B cell (primary cell): ENCODE measurements at regions not wholly inside any gene's neighbourhood (a gene's known extent, or its start where the extent isn't known, plus 50 kb on each side); places are given as distances from the start of the nearest gene placed in this dataset.

ENCODE experiments used
- ATAC-seq: fragments of 200-7000 bp; cut with Tn5 transposase; one replicate; pipeline ENCODE4 v1.10.0; 2021; ENCODE audit warnings: low read depth, mild to moderate bottlenecking, moderate number of reproducible peaks, moderate library complexity
- CTCF ChIA-PET: fragments of 350-600 bp; sonication (Branson Sonifier 250); formaldehyde crosslinking; loops from one replicate; lab custom pipeline; 2021; ENCODE audit warnings: antibody characterized with exemption, inconsistent platforms; lab: Charles Lee
- POLR2A ChIA-PET: fragments of 350-600 bp; sonication (Branson Sonifier 250); formaldehyde crosslinking; loops from one replicate; lab custom pipeline; 2021; ENCODE audit warnings: antibody characterized with exemption; lab: Charles Lee
- DNase-seq: peaks from one replicate; pipeline ENCODE4 v3.0.0; 2013
- H2AFZ ChIP-seq: 2 replicates; pipeline ENCODE4 v1.6.1; 2012; ENCODE audit warnings: mild to moderate bottlenecking, low read depth, low read length; ENCODE audit not compliant: insufficient read depth, poor library complexity, severe bottlenecking
- H3K27ac ChIP-seq, 2 donors: 1 replicate in 1 of 2; 2 replicates in 1 of 2; pipeline ENCODE4 v1.5.1; 2012 to 2013; ENCODE audit warnings: low read length in 2 of 2, mild to moderate bottlenecking in 2 of 2, moderate library complexity in 1 of 2
- H3K27me3 ChIP-seq, 4 experiments: fragments of 200-600 bp in 1 of 4; sonication (generic) in 1 of 4; replicated peaks in 1 of 4; 1 replicate in 2 of 4; 2 replicates in 2 of 4; pipeline versions ENCODE4 v1.6.1 to v1.7.0; 2013 to 2016; ENCODE audit warnings: low read length in 3 of 4, mild to moderate bottlenecking in 2 of 4, mixed read lengths in 1 of 4, moderate library complexity in 1 of 4; ENCODE audit not compliant: insufficient read depth in 4 of 4, control insufficient read depth in 3 of 4; ENCODE audit errors: control extremely low read depth in 1 of 4
- H3K36me3 ChIP-seq, 2 experiments: replicated peaks in 1 of 2; 1 replicate in 1 of 2; 2 replicates in 1 of 2; pipeline versions ENCODE4 v1.6.1 to v1.7.1; 2013; ENCODE audit warnings: low read length in 1 of 2; ENCODE audit not compliant: insufficient read depth in 2 of 2, control insufficient read depth in 1 of 2; ENCODE audit errors: control extremely low read depth in 1 of 2, extremely low read depth in 1 of 2
- H3K4me1 ChIP-seq, 2 donors: fragments of 200-600 bp in 1 of 2; sonication (generic) in 1 of 2; 1 replicate in 1 of 2; 2 replicates in 1 of 2; pipeline versions ENCODE4 v1.5.1 to v1.6.1; 2013 to 2017; ENCODE audit warnings: low read length in 2 of 2; ENCODE audit not compliant: control insufficient read depth in 2 of 2, insufficient read depth in 2 of 2
- H3K4me2 ChIP-seq: replicated peaks from 2 replicates; pipeline ENCODE3; 2012; ENCODE audit warnings: mild to moderate bottlenecking, low read depth, low read length; ENCODE audit not compliant: poor library complexity, severe bottlenecking
- H3K4me3 ChIP-seq, 5 experiments: fragments of 200-600 bp in 1 of 5; sonication (generic) in 1 of 5; 1 replicate in 3 of 5; 2 replicates in 2 of 5; pipeline versions ENCODE4 v1.5.1 to v1.7.0; 2011 to 2016; ENCODE audit warnings: low read length in 4 of 5, mild to moderate bottlenecking in 4 of 5, low read depth in 2 of 5, control low read depth in 1 of 5, moderate library complexity in 1 of 5; ENCODE audit not compliant: insufficient read depth in 1 of 5; ENCODE audit errors: control extremely low read depth in 1 of 5, extremely low read depth in 1 of 5
- H3K79me2 ChIP-seq: fragments of 200-600 bp; sonication (generic); one replicate; pipeline ENCODE4 v1.6.0; 2016; ENCODE audit warnings: low read length; ENCODE audit not compliant: control insufficient read depth, insufficient read depth
- H3K9ac ChIP-seq: fragments of 200-600 bp; sonication (generic); 2 replicates; pipeline ENCODE4 v1.6.1; 2017; ENCODE audit warnings: mild to moderate bottlenecking, low read length, moderate library complexity
- H3K9me3 ChIP-seq, 3 donors: one replicate each; pipeline versions ENCODE4 v1.6.1 to v1.7.1; 2013; ENCODE audit warnings: low read length in 2 of 3; ENCODE audit not compliant: control insufficient read depth in 2 of 3, insufficient read depth in 1 of 3; ENCODE audit errors: control extremely low read depth in 1 of 3
- H4K20me1 ChIP-seq: 2 replicates; pipeline ENCODE4 v1.6.0; 2012; ENCODE audit warnings: mild to moderate bottlenecking, low read length; ENCODE audit not compliant: insufficient read depth, control insufficient read depth, poor library complexity, severe bottlenecking
- H3K27ac Mint-ChIP-seq: one replicate; pipeline ENCODE4 v1.8.0; 2021; ENCODE audit warnings: mixed read lengths
- H3K27me3 Mint-ChIP-seq: one replicate; pipeline ENCODE4 v1.8.0; 2021; ENCODE audit warnings: mixed read lengths
- H3K4me1 Mint-ChIP-seq: one replicate; pipeline ENCODE4 v1.8.0; 2021; ENCODE audit warnings: mixed read lengths
- H3K4me3 Mint-ChIP-seq: one replicate; pipeline ENCODE4 v1.8.0; 2021; ENCODE audit warnings: mixed read lengths
- H3K9me3 Mint-ChIP-seq: one replicate; pipeline ENCODE4 v1.8.0; 2022; ENCODE audit warnings: mixed read lengths; ENCODE audit not compliant: insufficient read depth
- CTCF ChIP-seq: fragments of 200-600 bp; IDR thresholded peaks from one replicate; pipeline ENCODE4 v1.8.0; 2022; ENCODE audit warnings: antibody characterized with exemption, mild to moderate bottlenecking
- EZH2 ChIP-seq: IDR thresholded peaks from 2 replicates; pipeline ENCODE4 v1.6.1; 2012; ENCODE audit warnings: borderline replicate concordance, low read depth, mild to moderate bottlenecking, moderate library complexity, low read length; ENCODE audit not compliant: insufficient read depth, poor library complexity, severe bottlenecking
- WGBS: methylation state at CpG from one replicate; pipeline ENCODE4 v1.1.5; 2013; ENCODE audit warnings: missing lambda C conversion rate; ENCODE audit not compliant: insufficient coverage; 5-methylcytosine and 5-hydroxymethylcytosine counted together
- intact Hi-C: fragments of 100-400 bp; cut with micrococcal nuclease; formaldehyde crosslinking; loops from one replicate; pipeline ENCODE4 v1.10.0; 2022

GRCh38 chr21:35482096-35482495 is 433.0 kb upstream of the RUNX1 start:
- ATAC-seq (no peak), DNase-seq (no peak)
- Histone ChIP-seq H4K20me1 (no peaks in the 10 kb centered on the region), H3K79me2 (no peaks in the 10 kb centered on the region), H3K27me3 (no peaks in the 10 kb centered on the region), H3K9me3 (peaks cover 0 to 11% (median 1%) of the 10 kb centered on the region in 3 donors), H3K9ac (no peak overlapping the region), H2AFZ (no peak overlapping the region), H3K4me3 (no peak overlapping the region), H3K4me1 (no peaks in the 10 kb centered on the region), H3K27ac (no peak overlapping the region), H3K36me3 (no peaks in the 10 kb centered on the region), H3K4me2 (no peak overlapping the region)
- CTCF ChIA-PET, result interaction anchor here (1.3 kb wide), 1 partner anchor 737 kb away, joined by 3 read pairs; no protein-coding TSS in a partner anchor
- peaks cover 38% of the 10 kb centered on the region for H3K27me3 Mint-ChIP-seq
- H3K4me3 Mint-ChIP-seq, result no peak overlapping the region
- peaks cover 5% of the 10 kb centered on the region for H3K9me3 Mint-ChIP-seq
- no peak for TF ChIP-seq EZH2
- TF ChIP-seq CTCF, result no peak
- no peak overlapping the region for H3K27ac Mint-ChIP-seq
- 86% methylated on average over 1 of the region's 2 CpGs for WGBS
- intact Hi-C loops, result no loop called here
- peaks cover 2% of the 10 kb centered on the region for H3K4me1 Mint-ChIP-seq
- POLR2A ChIA-PET, result no interaction called here

- Histone ChIP-seq H3K9ac (no peak overlapping the region), H3K4me1 (no peaks in the 10 kb centered on the region), H3K36me3 (no peaks in the 10 kb centered on the region), H2AFZ (no peak overlapping the region), H3K79me2 (no peaks in the 10 kb centered on the region), H3K27me3 (peaks cover 0 to 3% (median 0%) of the 10 kb centered on the region in 4 experiments), H3K4me2 (no peak overlapping the region), H3K4me3 (no peak overlapping the region), H3K27ac (no peak overlapping the region), H3K9me3 (peaks cover 0 to 11% (median 1%) of the 10 kb centered on the region in 3 donors), H4K20me1 (no peaks in the 10 kb centered on the region)
- peaks cover 5% of the 10 kb centered on the region for H3K9me3 Mint-ChIP-seq
- no peak for ATAC-seq
- intact Hi-C loops, result no loop called here
- peaks cover 37% of the 10 kb centered on the region for H3K27me3 Mint-ChIP-seq
- DNase-seq, result no peak
- WGBS, result 97% methylated on average over 4 of the region's 6 CpGs
- peaks cover 2% of the 10 kb centered on the region for H3K4me1 Mint-ChIP-seq
- H3K27ac Mint-ChIP-seq, result no peak overlapping the region
- CTCF ChIA-PET, result no interaction called here
- POLR2A ChIA-PET, result no interaction called here
- TF ChIP-seq EZH2 (no peak), CTCF (no peak)
- H3K4me3 Mint-ChIP-seq, result no peak overlapping the region
Measured at GRCh38 chr21:35481005-35481404, 431.9 kb upstream of the RUNX1 start.
